Stimulated activated CD8-positive, alpha-beta memory T cell treated with anti-CD3 and anti-CD28 coated beads, Interleukin-12 subunit alpha, Interleukin-12 subunit beta, amount 100 ng/mL, for 24 hours (primary cell): ENCODE measurements at regions not wholly inside any gene's neighbourhood (a gene's known extent, or its start where the extent isn't known, plus 50 kb on each side); places are given as distances from the start of the nearest gene placed in this dataset.

Experiments used
- DNase-seq: peaks from one replicate; pipeline ENCODE4 v3.0.0-alpha.2; 2020; ENCODE audit errors: extremely low read depth

GRCh38 chr5:124276166-124276565 is 470.3 kb downstream of the ZNF608 start:
- DNase-seq, result no peak

- DNase-seq, result no peak
These were observed 471.5 kb downstream of the ZNF608 start for GRCh38 chr5:124274949-124275348.

DNA sequence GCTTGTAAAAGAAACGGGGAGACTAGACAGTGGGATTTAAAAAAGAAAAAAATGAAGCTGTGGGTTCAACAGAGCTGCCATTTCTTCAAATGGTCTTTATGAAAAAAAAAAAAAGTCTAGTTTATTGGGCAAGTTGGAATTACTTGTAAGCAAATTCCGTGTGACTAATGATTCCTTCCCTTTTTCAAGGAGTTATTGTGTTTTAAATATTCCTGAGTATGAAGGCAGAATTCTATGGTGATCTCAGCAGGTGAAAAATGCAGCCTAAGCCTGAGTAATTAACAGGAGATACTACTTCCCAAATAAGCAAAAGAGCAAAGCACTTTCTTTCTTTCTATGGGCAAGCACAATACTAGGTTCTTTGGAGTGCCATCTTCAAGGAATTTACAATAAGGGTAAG is 481.9 kb downstream of the ZNF608 start:
- DNase-seq, result no peak

GRCh38 chr5:124263680-124264491 is 482.6 kb downstream of the ZNF608 start:
- DNase-seq, result no peak

DNA sequence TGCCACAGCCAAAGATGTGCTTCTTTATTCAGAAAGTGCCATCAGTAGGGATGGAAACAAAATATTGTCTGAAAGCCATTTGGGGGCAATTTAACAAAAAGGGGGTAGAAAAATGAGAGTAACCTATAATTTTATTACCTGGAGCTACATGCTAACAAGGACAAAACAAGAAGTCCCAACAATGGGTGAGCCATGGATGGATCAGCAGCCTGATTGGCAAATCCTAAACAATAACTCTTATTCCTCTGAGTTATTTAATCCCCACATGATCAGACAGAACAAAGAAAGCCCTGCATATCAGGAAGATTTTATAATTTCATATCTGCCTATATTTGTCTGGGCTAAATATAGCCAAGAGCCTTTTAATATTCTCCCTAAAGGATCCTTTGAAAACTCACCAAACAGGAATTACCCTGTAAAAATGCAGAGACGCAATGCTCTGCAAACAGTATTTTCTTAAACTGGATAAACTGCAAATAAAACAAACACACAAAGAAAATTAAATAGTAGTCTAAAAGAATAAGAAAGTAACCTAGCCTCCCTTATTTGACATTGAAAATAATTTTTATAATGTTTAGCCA is 483.4 kb downstream of the ZNF608 start:
- DNase-seq, result no peak

DNA sequence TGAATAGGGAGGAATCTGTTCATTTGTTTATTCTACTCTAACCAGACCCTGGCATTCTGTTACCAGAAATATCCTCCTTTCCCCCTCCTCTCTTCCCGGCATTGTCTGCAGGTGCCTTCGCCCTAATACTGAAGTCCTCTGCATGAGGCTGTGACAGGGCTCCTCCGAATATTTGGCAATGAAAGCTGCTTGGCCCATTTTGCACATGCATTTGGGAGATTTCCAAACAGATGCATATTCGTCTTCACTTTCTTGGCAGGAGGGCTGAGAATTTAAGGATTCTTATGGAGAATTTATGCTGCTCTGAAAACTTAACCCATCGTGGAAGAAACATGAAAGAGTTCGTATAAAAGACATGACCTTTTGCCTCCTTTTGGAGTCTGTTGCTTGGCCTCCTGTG is 484.0 kb downstream of the ZNF608 start:
- DNase-seq, result no peak

- no peak for DNase-seq
These were observed 484.6 kb downstream of the ZNF608 start for GRCh38 chr5:124261848-124262247.

DNA sequence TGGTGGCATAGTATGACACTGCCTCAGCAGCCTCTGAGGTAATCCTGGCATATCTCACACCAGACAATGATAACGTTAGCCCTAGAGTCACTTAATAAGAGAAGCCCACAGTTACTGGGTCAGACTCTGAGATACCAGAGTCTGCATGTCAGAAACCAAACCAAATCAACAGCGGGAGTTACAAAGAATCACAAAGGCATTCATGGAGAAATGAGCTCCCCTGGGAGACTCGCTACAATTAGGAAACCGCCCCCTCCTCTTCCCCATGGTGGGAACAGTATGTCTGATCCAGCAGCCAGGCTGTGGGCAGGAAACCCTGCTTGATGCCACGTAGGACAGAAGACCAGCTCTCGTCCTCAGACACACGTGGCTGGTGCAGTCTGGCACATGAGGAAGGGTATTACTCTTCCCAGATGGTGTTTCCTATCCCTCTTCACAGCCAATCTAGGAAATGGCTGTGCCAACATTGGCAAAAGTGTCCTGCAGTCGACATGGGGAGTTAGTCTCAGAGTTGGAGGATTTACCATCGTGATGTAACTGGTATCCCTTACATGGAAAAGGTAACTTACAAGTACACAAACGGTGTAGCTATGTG is 485.4 kb downstream of the ZNF608 start:
- DNase-seq, result no peak

DNA sequence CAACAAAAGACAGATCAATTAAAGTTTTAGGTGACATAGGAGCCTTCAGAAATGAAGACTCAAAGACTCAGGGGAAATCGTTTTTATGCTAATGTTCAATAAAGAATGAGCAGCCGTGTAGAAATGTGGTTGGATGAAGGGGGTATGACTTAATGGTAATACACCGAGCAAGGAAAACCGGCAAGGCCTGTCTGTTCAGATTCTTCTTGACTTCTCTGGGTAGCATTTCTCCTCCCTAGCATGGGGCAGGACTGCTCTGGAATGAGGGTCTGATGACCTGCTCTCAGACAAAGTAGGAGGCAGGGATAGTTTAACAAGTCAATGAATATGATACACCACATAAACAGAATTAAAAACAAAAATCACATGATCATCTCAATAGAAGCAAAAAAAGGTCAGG is 487.4 kb downstream of the ZNF608 start:
- DNase-seq, result no peak

DNA sequence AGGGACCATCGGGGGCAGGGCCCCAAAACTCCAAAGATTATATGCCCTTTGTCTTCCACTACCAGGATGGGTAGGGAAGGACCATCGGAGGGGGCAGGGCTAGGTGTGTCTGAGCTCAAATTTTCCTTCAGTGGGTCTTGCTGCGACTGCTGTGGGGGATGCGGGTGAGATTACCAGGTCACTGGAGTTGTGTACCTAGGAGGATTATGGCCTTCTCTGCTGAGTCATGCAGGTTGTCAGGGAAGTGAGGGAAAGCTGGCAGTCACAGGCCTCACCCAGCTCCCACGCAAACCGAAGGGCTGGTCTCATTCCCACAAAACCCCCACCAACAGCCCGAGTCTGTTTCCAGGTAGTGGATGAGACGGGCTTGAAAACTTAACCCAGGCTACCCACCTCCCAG is 489.4 kb downstream of the ZNF608 start:
- DNase-seq, result no peak

- no peak for DNase-seq
These were observed 493.1 kb downstream of the ZNF608 start for GRCh38 chr5:124253203-124253810.

DNA sequence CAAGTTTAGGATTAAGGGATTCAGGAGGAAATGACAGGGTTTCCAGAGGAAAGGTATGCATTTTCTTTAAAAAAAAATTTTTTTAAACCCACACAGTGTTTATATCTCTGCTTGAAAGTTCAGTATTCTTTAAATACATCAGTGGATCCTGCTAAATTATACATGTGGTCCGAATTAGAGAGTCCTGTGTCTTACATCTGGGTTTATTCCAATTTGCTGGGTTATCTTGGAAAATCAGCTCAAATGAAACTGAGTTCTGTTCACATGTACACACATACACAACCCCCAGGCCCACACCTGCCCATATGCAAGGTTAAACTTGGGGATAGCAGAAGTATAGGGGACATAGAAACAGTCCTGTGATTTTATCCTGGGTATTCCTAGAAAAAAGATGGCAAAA is 493.7 kb downstream of the ZNF608 start:
- no peak for DNase-seq

DNA sequence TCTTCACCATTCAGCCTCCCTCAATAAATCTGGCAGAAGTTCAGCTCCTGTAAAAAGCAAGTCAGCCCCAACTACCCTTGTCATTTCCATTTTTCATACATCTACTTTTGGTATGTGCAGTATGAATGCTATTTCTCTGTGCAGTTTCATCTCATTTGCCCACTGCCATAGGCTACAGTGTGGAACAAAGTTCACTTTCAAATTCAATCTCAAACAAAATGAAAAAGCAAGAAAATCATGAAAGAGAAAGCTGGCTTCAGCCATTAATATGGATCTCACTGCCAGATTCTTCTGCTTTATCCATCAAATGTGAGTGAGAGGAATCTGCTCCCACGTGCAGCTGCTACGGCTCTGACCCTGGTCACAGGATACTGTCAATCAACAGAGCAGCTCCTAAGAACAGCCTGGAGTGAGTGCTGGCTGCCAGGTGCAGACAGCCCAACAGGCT is 494.2 kb downstream of the ZNF608 start:
- no peak for DNase-seq

- no peak for DNase-seq
These were observed 501.2 kb downstream of the ZNF608 start for GRCh38 chr5:124245276-124245675.

DNA sequence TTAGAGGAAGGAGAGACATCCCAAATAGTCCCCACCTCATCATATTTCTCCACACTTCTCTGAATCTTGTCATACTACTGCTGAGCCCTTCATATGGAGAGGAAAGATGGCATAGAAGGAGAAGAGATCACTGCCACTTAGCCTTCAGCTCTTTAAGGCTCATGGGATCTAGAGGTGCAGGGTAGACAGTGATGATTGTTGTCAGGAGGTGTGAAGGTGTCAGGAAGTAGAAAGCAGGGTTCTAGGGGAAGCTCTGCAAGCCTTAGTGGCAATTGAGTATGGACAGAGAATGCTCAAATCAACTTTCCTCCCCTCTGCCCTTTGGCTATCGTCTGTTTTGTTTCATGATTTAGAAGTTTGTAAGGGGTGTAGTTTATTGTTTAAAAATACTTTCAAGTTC is 505.7 kb downstream of the ZNF608 start:
- no peak for DNase-seq

GRCh38 chr5:124239572-124239971 is 506.9 kb downstream of the ZNF608 start:
- DNase-seq, result no peak

GRCh38 chr5:124238350-124238749 is 508.1 kb downstream of the ZNF608 start:
- no peak for DNase-seq

DNA sequence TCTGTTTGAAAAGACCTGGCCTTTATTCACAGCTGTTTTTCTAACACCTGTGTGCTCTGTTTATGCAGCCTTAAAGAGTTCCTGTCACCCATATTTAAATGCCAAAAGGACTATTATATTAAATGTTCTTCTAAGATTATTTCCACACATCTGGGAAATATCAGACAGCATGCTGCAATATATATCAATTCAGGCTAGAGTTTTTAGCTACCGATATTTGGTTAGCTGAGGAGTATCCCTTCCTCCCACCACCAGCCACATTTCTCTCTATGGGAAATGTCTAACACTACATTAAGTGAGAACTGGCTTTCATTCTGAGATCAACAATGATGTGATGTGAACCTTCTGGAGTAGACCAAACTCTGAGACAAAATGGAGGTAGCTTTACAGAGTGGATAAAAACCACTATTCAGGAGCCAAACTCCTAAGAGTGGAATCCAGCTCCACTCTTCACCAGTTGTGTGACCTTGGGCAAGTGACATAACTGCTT is 509.2 kb downstream of the ZNF608 start:
- DNase-seq, result no peak

DNA sequence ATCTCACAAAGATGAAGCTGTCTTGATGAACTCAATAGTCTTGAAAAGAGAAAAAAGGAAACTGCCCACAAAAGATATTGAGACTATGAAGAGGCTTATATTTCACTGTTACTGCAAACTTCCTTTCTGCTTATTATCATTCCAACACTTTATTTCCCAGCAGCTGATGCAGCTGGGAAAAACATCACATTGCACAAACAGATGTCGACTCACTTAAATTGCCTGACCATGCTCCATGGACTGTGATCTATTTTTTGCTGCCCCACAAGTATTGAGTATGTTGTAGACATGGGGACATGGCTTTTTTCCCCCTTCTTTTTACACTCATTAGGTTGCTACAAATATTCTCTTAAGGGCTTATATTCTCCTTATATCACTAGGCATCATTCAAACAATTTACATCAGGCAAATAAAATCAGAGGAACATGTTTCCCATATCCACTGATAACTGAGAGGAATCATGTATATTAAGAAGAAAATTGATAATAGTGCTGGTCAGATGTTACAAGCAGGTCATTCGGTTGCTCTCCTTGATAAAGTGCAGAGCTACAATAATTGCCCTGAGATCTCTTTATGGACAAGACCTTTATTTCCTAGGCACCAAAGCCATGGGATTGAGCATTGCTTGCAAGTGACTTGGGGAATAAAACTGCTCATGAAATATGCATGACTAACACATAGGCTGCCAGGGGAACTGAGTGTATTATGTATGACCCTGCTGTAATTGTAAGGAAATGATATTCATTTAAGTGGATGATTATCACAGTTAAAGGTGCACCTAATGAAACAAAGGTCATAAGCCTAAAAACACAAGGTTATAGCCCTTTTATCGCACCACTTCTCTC is 509.9 kb downstream of the ZNF608 start:
- DNase-seq, result no peak

DNA sequence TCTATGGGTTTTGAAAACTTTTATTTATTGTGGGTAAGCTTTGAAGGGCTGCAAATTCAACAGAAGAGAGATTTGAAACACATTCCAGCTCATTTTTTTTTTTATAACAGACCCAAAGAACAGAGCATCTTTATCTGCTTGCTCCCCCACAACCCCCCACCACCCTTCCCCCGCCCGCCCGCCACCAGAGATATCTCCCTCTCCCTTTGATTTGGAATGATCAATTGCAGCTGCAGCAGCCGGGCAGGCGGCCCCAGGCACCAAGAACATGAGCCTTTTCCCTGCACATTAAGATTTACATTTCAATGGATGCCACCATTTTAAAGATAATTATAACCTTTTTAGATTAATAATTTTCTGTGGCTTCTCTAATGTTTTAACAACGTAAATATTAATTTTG is 510.9 kb downstream of the ZNF608 start:
- DNase-seq, result no peak

- DNase-seq, result no peak
These were observed 511.5 kb downstream of the ZNF608 start for GRCh38 chr5:124234770-124235562.
